ENCODE measurements at regions not wholly inside any gene's neighbourhood (a gene's known extent, or its start where the extent isn't known, plus 50 kb on each side); places are given as distances from the start of the nearest gene placed in this dataset.
"Not testable (repeated sequence)": the region's sequence is repeated elsewhere in the genome, so short reads cannot be mapped to it uniquely, and the experiment has no call there.

- no peak for DNase-seq (ENCODE audit: extremely low read depth in 1 of 2, low read depth in 1 of 2)
Observed at GRCh38 chr9:757246-757881, 84.1 kb upstream of the DMRT1 start.

- no peak for DNase-seq (ENCODE audit: extremely low read depth in 1 of 2, low read depth in 1 of 2)
Observed at GRCh38 chr9:758146-758545, 83.4 kb upstream of the DMRT1 start.

- no peak for DNase-seq (ENCODE audit: extremely low read depth in 1 of 2, low read depth in 1 of 2)
Observed at GRCh38 chr9:759541-759940, 82.0 kb upstream of the DMRT1 start.

- DNase-seq (ENCODE audit: extremely low read depth in 1 of 2, low read depth in 1 of 2), result no peak
Observed at GRCh38 chr9:759983-760736, 81.3 kb upstream of the DMRT1 start.

- DNase-seq (ENCODE audit: extremely low read depth in 1 of 2, low read depth in 1 of 2), result no peak
Observed at GRCh38 chr9:761176-761792, 80.2 kb upstream of the DMRT1 start.

- no peak for DNase-seq (ENCODE audit: extremely low read depth in 1 of 2, low read depth in 1 of 2)
Observed at GRCh38 chr9:761793-762560, 79.5 kb upstream of the DMRT1 start.

GRCh38 chr9:763692-764091 is 77.8 kb upstream of the DMRT1 start:
- no peak for DNase-seq (ENCODE audit: extremely low read depth in 1 of 2, low read depth in 1 of 2)

GRCh38 chr9:764105-764524 is 77.4 kb upstream of the DMRT1 start:
- peak in 1 of 2 donors; percentile 4 for DNase-seq (ENCODE audit: extremely low read depth in 1 of 2, low read depth in 1 of 2)

GRCh38 chr9:764986-765385 is 76.5 kb upstream of the DMRT1 start:
- DNase-seq (ENCODE audit: extremely low read depth in 1 of 2, low read depth in 1 of 2), result no peak

GRCh38 chr9:767061-767561 is 74.4 kb upstream of the DMRT1 start:
- DNase-seq (ENCODE audit: extremely low read depth in 1 of 2, low read depth in 1 of 2), result not testable (repeated sequence)

GRCh38 chr9:776086-776485 is 65.4 kb upstream of the DMRT1 start:
- no peak for DNase-seq (ENCODE audit: extremely low read depth in 1 of 2, low read depth in 1 of 2)

- DNase-seq (ENCODE audit: extremely low read depth in 1 of 2, low read depth in 1 of 2), result no peak
Observed at GRCh38 chr9:777978-778377, 63.5 kb upstream of the DMRT1 start.

- no peak for DNase-seq (ENCODE audit: extremely low read depth in 1 of 2, low read depth in 1 of 2)
Observed at GRCh38 chr9:784202-784601, 57.3 kb upstream of the DMRT1 start.

GRCh38 chr9:784916-785315 is 56.6 kb upstream of the DMRT1 start:
- DNase-seq (ENCODE audit: extremely low read depth in 1 of 2, low read depth in 1 of 2), result no peak

- DNase-seq (ENCODE audit: extremely low read depth in 1 of 2, low read depth in 1 of 2), result no peak
Observed at GRCh38 chr9:785997-786396, 55.5 kb upstream of the DMRT1 start.

- DNase-seq (ENCODE audit: extremely low read depth in 1 of 2, low read depth in 1 of 2), result no peak
Observed at GRCh38 chr9:786405-786804, 55.1 kb upstream of the DMRT1 start.

GRCh38 chr9:788777-789176 is 52.7 kb upstream of the DMRT1 start:
- DNase-seq (ENCODE audit: extremely low read depth in 1 of 2, low read depth in 1 of 2), result no peak
